ENCODE measurements at regions not wholly inside any gene's neighbourhood (a gene's known extent, or its start where the extent isn't known, plus 50 kb on each side); places are given as distances from the start of the nearest gene placed in this dataset.

DNA sequence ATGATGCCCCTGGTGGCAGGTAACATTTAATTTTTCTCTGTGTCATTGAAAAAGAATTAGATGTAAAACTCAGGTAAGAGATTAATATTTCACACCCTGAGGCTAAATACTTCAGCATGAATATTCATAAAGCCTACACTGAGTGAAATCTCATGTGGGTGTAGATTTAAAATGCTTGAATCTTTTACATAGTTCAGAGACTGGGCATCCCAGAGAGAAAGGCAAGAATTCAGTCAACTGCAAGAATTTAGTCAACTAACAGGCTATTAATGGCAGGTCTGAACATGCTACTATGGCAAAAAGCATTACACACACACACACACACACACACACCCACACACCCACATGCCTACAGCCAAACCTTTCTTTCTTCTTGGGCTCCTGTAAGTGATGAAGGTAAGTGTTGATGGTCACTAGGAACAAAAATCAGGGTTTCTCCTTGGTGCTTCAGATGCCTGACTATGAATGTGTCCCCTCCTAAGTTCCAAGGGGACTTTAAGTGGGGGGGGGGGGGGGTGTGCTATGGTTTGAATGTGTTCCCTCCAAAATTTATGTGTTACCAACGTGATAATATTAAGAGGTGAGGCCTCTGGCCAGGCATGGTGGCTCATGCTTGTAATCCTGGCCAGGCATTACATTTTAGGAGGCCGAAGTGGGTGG is 63.7 kb upstream of the PSMD7 start:
- no peak for DNase-seq

GRCh38 chr16:74230126-74230525 is 66.5 kb upstream of the PSMD7 start:
- no peak for DNase-seq

DNA sequence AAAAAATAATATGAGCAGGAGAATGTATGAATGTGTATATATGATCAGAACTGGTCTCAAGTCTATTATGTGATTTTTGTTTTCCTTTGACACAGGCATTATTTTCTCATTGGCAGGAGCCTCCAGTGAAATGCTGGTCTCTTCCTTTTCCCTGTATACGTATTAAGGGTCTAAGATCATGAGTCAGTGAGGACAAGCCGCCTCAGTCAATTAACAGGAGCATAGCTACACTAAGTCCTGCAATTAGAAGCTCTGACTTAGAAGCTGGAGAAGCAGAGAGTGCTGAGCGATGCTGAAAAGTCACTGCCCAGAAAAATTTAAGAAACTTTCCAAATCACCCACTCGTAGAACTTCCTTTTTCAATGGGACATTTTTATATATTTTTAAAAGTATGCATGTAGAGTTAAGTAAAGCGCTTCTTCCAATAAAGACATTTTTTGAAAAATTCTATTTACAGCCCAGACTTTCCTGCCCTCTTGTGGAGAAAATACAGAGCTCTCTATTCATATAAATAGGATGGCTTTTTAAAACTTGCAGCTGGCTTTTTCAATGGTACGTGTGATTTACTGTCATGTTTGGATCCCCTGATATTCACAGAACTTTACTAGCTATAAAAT is 70.2 kb upstream of the PSMD7 start:
- DNase-seq: no peak

DNA sequence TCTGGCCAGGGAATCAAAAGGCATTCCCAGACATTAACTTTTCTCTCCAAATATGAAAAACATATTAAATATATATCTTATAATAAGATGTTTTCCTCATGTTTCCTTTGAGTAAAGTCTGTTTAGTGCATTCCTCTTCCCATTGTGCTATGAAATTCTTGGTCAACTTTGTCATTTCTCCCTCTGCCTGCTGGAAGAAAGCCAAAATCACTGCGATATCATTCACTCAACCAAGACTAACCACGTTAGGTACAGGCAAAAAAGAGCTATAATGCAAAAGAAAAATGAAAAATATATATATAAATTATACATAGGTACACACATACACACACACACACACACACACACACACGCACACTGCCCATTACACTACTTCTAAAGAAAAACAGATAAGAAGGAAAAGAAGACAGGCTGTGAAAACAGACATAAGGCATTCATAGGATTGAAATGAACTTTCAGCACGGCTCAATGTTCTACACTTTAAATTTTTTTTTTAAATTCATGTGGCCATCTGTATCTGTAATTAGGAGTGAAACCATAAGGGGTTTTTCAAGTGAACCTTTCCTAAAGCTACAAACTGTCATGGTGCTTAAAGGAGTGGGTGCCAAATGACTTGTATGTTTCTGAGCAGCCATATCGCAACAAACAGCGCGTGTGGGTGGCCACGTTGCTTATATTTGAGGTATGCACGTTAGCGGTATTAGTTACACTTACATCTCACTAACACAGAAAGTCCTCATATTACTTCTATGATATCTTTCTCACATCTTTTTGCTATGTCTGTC is 71.6 kb upstream of the PSMD7 start:
- no peak for DNase-seq

DNA sequence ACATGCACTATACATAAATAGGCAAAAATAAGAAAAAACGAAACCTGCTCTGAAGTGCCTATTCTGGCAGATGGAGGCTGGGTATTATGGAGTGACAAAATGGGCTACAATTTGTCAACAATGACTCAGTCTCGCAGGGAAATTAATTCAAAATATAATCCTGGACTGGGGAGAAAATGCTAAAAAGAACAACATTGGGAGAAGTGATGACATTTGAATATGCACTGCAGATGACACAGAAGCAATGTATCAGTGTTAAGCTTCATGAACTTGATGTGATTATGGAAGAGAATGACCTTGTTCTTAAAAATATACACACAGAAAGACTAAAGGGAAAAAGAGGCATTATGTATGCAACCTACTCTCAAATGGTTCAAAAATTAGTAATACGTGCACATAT is 74.8 kb upstream of the PSMD7 start:
- no peak for DNase-seq

GRCh38 chr16:74219706-74220105 is 76.9 kb upstream of the PSMD7 start:
- no peak for DNase-seq

- no peak for DNase-seq
Measured at GRCh38 chr16:74218871-74219270, 77.7 kb upstream of the PSMD7 start.

GRCh38 chr16:74216319-74216718 is 80.3 kb upstream of the PSMD7 start:
- DNase-seq: no peak

DNA sequence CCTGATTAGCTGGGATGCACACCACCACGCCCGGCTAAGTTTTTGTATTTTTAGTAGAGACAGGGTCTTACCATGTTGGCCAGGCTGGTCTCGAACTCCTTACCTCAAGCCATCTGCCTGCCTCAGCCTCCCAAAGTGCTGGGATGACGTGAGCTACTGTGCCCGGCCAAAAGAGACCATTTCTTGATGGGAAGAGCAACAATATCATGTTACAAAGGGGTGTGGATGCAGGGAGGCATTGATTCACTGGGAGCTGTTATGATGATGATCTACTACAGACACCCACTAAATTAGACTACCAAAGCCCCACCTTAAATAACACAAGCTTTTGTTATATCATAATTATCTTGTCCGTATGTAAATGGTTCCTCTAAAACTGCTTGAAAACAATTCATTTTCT is 81.4 kb upstream of the PSMD7 start:
- DNase-seq: no peak

- no peak for DNase-seq
Measured at GRCh38 chr16:74213372-74213771, 83.2 kb upstream of the PSMD7 start.

DNA sequence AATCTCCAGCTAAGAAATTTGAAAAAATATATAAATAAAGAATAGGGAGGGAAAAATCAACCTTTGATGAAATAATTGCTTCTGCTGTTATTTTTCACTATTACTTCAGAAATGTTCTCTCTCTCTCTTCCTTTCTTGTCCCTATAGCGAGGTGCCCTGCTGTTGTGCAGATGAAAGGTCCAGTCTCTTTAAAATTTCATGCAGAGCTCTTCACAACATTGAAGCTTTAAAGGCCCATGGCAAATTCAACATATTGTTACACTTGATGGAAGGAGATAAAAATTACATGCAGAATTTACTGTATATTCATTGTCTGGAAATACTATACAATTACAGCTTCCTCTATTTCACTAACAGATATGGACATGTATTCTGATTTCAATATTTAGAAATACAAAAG is 86.4 kb upstream of the PSMD7 start:
- DNase-seq: no peak

- DNase-seq: no peak
Measured at GRCh38 chr16:74202009-74202408, 94.6 kb upstream of the PSMD7 start.

- DNase-seq: no peak
Measured at GRCh38 chr16:74201576-74201975, 95.0 kb upstream of the PSMD7 start.

DNA sequence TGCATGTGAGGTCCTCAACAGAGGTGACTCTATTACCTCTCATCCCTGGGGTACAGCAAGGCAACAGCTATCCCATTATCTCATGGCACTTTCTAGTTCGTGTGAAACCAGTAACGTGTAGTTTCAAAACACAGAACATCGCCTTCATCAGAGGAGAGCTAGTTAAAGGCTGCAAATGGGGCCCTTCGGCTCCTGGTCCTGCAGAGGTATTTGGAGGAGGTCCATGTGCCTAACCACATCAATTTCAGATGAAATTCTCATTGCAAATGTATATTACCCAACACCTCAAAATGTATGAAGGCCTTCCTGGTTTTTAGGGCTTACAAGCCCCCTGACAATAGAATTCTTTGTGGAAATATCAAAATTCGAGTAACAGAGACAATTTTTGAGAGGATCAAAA is 95.7 kb upstream of the PSMD7 start:
- no peak for DNase-seq

GRCh38 chr16:74199842-74200124 is 96.8 kb upstream of the PSMD7 start:
- DNase-seq: no peak

GRCh38 chr16:74199066-74199841 is 97.4 kb upstream of the PSMD7 start:
- DNase-seq: no peak

DNA sequence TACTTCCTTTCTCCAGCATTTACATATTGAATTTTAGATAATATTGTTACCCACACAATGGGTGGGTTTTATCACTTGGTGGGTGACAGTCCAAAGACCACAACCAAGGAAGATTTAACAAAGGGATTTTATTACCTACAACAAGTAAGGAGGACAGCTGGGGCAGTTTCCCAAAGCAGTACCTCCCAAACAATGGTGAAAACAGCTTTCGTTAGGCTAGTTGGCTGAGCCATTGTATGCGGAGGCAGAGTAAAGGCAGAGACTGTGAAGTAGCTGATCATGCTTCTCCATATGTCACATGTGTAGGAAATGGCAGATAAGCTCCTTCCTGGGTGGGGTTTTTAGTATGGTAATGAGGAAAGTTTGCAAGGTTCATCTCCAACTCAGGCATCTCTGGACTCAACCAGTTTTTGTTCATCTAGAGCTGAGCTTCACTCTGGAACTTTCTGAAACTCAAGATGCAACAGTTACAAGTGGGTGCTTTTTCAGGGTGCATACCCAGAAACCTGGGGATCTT is 104.3 kb upstream of the PSMD7 start:
- DNase-seq: no peak

DNA sequence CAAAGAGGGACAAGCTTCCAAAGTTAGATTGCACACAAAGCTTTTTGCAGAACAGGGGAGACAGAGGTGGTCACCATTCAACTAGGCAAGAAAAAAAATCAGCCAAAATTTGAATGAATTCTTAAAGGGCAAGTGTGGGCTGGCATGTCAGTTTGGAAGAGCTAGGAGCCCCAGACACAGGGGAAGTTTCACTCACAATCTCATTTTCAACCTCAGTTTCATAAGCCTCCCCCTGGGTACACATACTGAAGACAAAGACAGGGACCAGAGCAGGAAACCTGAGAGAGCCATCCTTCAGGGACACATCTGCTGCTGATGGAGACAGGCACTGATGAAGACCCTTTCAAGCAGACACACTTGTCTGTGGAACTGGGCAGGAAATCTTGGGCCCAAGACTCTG is 106.3 kb upstream of the PSMD7 start:
- no peak for DNase-seq

DNA sequence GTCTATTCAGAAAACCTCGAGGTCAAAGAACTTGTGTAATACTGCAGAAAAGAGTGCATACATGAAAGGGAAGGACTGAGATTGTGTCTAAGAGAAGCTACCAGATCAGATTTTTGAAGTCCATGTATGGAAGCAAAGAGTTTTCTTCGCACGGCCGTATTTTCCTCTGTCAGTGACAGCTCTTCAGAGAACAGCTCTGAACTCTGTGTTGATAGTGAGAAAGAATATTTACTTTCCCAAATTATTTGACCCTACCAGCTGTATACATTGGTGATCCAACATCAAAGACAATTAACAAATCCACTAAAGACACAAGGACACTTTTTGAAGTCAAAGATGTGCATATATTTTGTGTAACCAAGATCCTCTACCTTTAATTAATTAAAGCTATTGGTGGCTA is 107.8 kb upstream of the PSMD7 start:
- DNase-seq: no peak

DNA sequence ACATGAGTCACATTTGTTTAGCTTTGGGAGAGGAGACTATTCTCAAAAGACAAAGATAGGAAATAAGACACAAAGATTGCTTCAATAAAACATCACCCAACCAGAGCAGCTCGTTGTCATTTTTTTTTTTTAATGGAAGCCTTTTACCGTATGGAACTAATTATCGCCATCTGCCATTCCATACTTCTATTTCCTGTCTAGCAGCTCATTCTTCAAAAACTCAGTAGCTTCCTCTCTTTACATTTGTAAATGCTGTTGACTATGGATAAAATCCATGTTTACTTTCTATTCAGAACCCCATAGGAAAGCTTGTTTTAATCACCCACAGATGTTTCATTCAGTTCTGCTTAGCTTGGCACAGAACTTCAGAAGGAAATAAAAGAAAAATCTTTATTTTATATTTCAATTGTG is 110.0 kb upstream of the PSMD7 start:
- no peak for DNase-seq

GRCh38 chr16:74184839-74185238 is 111.8 kb upstream of the PSMD7 start:
- DNase-seq: no peak

DNA sequence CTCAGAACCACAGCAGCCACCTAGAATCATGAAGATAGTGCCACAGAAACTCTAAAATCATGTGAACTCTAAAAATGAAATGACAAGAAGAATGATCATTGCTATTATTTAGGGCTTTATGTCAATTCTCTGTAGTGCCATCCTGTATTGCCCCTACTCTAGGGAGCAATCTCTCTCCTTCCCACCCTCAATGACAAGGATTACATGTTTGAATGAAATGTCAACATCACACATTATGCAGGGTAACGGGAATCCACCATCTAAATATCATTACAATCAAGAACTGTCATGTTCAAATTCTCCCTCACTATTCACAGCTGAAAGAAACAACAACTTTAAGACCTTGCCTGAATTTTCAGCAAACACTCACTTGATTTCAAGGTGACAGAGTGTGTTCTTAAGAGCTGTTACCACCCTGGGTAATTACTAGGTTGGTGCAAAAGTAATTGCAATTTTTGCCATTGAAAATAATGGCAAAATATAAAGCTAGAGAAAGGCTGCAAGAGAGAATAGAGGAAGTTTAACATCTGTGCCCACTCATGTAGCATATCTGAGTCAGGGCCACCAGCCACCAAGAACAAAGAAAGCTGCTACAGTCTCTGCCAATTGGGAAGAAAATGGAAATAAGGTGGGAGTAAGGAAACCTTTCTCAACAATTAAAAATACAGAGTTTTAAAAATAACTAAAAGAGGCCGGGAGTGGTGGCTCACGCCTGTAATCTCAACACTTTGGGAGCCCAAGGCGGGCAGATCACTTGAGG is 112.8 kb upstream of the PSMD7 start:
- no peak for DNase-seq

Measured in CD4-positive, alpha-beta T cell treated with Interferon gamma for 1 hour (primary cell).